ENCODE measurements at regions not wholly inside any gene's neighbourhood (a gene's known extent, or its start where the extent isn't known, plus 50 kb on each side); places are given as distances from the start of the nearest gene placed in this dataset.

DNA sequence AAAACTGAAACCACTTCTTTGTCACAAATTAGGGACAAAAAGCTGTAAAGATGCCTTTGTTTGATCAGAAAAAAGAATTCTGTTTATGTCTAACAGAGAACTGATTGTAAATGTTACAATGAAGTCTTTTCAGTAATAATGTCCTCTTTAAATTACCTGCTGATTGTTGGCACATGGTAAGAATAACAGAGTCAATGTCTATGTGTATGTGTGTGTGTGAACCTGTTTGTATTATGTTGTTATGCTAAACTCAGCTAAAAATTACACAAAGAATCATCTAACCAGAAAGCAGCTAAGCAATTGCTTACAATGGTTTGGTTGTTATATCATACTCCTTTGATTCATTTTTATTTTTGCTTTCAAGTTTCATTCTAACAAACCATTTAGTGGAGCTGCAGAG, 159.1 kb upstream of the PDZRN3 start (continued):
- no peak for TF ChIP-seq PRDM15 (CRISPR knock-in tag; IDR thresholded peaks at IDR 0.05)

DNA sequence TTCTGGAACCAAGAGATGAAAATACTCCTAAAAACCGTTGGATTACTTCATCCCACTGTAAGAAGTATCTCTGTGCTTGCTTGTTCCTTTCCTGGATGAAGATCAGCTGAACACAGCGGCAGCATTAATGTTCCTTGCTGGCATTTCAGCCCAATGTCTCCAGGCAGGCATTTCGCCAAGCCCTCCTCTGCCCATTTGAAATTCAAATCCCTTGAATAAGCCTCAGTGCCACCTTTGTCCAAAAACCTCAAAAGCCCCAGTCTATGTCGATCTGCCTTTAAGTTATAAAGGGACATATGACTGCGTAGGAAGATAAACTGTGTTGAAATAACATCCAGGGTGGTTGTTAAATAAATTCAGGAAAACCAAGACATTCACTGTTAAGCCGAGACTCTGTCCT, 156.8 kb upstream of the PDZRN3 start:
- TF ChIP-seq ZNF121 (CRISPR knock-in tag; IDR thresholded peaks at IDR 0.05), result no peak
- no peak for TF ChIP-seq SMAD3 (CRISPR knock-in tag; IDR thresholded peaks at IDR 0.05; ENCODE audit: borderline replicate concordance)
- no peak overlapping the region for H3K27ac Mint-ChIP-seq
- CTCF ChIA-PET, result no interaction called here
- peaks cover 21% of the 10 kb centered on the region for H3K4me1 Mint-ChIP-seq
- no peak overlapping the region for H3K4me3 Mint-ChIP-seq
- DNase-seq (ENCODE audit: low spot score), result no peak
- H3K36me3 Mint-ChIP-seq, result no peaks in the 10 kb centered on the region
- POLR2A ChIA-PET, result no interaction called here
- no peaks in the 10 kb centered on the region; the same call in 1 of the 2 replicates for H3K27me3 Mint-ChIP-seq (ENCODE audit: low read depth)
- no peaks in the 10 kb centered on the region for H3K9me3 Mint-ChIP-seq
- no peak for ATAC-seq

DNA sequence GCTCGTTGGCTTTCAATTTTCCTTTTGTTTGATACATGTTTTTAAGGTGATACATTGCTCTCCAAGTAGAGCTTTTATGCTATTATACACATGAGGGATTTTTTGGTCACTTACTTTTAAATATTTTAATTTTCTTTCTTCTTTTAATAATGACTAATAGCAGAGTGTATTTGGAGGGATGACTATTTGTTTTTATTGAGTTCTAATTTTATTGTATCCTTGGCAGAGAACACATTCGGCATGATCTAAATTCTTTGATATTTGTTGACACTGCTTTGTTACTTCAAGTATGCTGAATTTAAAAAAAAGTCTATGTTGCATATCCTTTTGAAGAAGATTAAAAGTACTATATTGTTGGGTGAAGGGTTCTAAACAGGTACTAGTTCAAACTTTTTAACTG, 149.9 kb upstream of the PDZRN3 start:
- CTCF ChIA-PET, result no interaction called here
- POLR2A ChIA-PET, result no interaction called here
- Mint-ChIP-seq H3K4me3 (no peak overlapping the region), H3K27me3 (ENCODE audit: low read depth) (no peaks in the 10 kb centered on the region; the same call in 1 of the 2 replicates), H3K4me1 (peaks cover 8% of the 10 kb centered on the region), H3K27ac (no peak overlapping the region), H3K9me3 (peaks cover 10% of the 10 kb centered on the region), H3K36me3 (peaks cover 6% of the 10 kb centered on the region; the same call in 1 of the 2 replicates)
- no peak for ATAC-seq
- TF ChIP-seq ZNF232 (CRISPR knock-in tag; IDR thresholded peaks at IDR 0.05) (no peak), RORB (CRISPR knock-in tag; IDR thresholded peaks at IDR 0.05) (no peak), NFE2L1 (CRISPR knock-in tag; IDR thresholded peaks at IDR 0.05) (no peak), CREB1 (CRISPR knock-in tag; IDR thresholded peaks at IDR 0.05) (no peak), CREM (CRISPR knock-in tag; IDR thresholded peaks at IDR 0.05) (no peak), ZNF317 (CRISPR knock-in tag; IDR thresholded peaks at IDR 0.05; ENCODE audit: borderline replicate concordance, low read depth) (no peak), ZNF671 (CRISPR knock-in tag; IDR thresholded peaks at IDR 0.05) (no peak), GRHL2 (CRISPR knock-in tag; IDR thresholded peaks at IDR 0.05; ENCODE audit: insufficient replicate concordance, severe bottlenecking) (no peak), ESRRA (CRISPR knock-in tag; IDR thresholded peaks at IDR 0.05; ENCODE audit: borderline replicate concordance) (no peak)
- TF ChIP-seq, protein P1, sequence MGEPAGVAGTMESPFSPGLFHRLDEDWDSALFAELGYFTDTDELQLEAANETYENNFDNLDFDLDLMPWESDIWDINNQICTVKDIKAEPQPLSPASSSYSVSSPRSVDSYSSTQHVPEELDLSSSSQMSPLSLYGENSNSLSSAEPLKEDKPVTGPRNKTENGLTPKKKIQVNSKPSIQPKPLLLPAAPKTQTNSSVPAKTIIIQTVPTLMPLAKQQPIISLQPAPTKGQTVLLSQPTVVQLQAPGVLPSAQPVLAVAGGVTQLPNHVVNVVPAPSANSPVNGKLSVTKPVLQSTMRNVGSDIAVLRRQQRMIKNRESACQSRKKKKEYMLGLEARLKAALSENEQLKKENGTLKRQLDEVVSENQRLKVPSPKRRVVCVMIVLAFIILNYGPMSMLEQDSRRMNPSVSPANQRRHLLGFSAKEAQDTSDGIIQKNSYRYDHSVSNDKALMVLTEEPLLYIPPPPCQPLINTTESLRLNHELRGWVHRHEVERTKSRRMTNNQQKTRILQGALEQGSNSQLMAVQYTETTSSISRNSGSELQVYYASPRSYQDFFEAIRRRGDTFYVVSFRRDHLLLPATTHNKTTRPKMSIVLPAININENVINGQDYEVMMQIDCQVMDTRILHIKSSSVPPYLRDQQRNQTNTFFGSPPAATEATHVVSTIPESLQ (CRISPR knock-in tag; IDR thresholded peaks at IDR 0.05), result no peak
- TF ChIP-seq, protein P2, sequence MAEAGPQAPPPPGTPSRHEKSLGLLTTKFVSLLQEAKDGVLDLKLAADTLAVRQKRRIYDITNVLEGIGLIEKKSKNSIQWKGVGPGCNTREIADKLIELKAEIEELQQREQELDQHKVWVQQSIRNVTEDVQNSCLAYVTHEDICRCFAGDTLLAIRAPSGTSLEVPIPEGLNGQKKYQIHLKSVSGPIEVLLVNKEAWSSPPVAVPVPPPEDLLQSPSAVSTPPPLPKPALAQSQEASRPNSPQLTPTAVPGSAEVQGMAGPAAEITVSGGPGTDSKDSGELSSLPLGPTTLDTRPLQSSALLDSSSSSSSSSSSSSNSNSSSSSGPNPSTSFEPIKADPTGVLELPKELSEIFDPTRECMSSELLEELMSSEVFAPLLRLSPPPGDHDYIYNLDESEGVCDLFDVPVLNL (CRISPR knock-in tag; IDR thresholded peaks at IDR 0.05; ENCODE audit: borderline replicate concordance, low read depth), result no peak
- no peak for DNase-seq (ENCODE audit: low spot score)

- H3K4me3 Mint-ChIP-seq, result no peak overlapping the region
- ChIA-PET CTCF (no interaction called here), POLR2A (no interaction called here)
- H3K36me3 Mint-ChIP-seq, result peaks cover 6% of the 10 kb centered on the region; the same call in 1 of the 2 replicates
- H3K27me3 Mint-ChIP-seq (ENCODE audit: low read depth), result no peaks in the 10 kb centered on the region; the same call in 1 of the 2 replicates
- ATAC-seq (no peak), DNase-seq (ENCODE audit: low spot score) (no peak)
- H3K9me3 Mint-ChIP-seq, result peaks cover 10% of the 10 kb centered on the region
- H3K4me1 Mint-ChIP-seq, result peaks cover 15% of the 10 kb centered on the region
- H3K27ac Mint-ChIP-seq, result no peak overlapping the region
- TF ChIP-seq KAT7 (CRISPR knock-in tag; IDR thresholded peaks at IDR 0.05; ENCODE audit: borderline replicate concordance) (no peak), FOXP4 (CRISPR knock-in tag; IDR thresholded peaks at IDR 0.05) (no peak), MLX (CRISPR knock-in tag; IDR thresholded peaks at IDR 0.05) (no peak), NR2C2 (CRISPR knock-in tag; IDR thresholded peaks at IDR 0.05) (no peak), NR3C1 (CRISPR knock-in tag; conservative IDR thresholded peaks at IDR 0.05; ENCODE audit: low read depth) (no peak), CREB1 (CRISPR knock-in tag; IDR thresholded peaks at IDR 0.05) (no peak), ZNF671 (CRISPR knock-in tag; IDR thresholded peaks at IDR 0.05) (no peak)
- TF ChIP-seq, protein P3, sequence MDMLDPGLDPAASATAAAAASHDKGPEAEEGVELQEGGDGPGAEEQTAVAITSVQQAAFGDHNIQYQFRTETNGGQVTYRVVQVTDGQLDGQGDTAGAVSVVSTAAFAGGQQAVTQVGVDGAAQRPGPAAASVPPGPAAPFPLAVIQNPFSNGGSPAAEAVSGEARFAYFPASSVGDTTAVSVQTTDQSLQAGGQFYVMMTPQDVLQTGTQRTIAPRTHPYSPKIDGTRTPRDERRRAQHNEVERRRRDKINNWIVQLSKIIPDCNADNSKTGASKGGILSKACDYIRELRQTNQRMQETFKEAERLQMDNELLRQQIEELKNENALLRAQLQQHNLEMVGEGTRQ (CRISPR knock-in tag; IDR thresholded peaks at IDR 0.05), result no peak
Measured at GRCh38 chr3:73773233-73773632, 148.5 kb upstream of the PDZRN3 start.
